NCI-H1092 treated with DMSO at 0.1 percent for 48 hours (cell line): ENCODE measurements at regions not wholly inside any gene's neighbourhood (a gene's known extent, or its start where the extent isn't known, plus 50 kb on each side); places are given as distances from the start of the nearest gene placed in this dataset.
"Not testable (repeated sequence)": the region's sequence is repeated elsewhere in the genome, so short reads cannot be mapped to it uniquely, and the experiment has no call there.

Experiments used
- DNase-seq: peaks from one replicate; lab custom pipeline; 2025; lab: John Stamatoyannopoulos, UW

- no peak for DNase-seq
Observed at GRCh38 chr3:193905541-193906396, 230.2 kb upstream of the HES1 start.

DNA sequence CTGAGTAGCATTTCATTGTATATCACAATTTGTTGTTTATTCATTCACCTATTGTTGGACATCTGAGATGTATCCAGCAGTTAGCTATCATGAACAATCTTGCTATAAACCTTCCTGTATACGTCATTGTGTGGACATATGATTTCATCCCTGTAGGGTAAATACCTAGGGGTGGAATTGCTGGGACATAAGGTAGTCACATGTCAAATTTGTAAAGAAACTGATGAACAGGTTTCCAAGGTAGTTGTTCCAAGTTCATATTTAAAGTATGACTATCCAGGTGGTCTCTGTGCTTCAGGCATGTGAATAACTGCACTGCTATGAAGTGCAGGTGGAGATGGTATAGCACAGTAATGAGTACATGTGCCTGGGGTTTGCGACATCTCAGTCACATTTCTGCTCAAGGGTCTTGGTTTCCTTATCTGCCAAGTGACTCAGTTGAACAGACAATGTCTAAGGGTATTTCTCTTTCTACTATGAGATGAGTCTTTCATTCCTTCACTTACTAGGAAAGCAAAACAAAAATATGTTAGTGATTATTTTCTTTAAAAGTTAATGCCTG, 229.0 kb upstream of the HES1 start:
- DNase-seq = no peak

GRCh38 chr3:193908181-193908744, 227.7 kb upstream of the HES1 start:
- DNase-seq = no peak

GRCh38 chr3:193909387-193909786, 226.6 kb upstream of the HES1 start:
- DNase-seq = no peak

GRCh38 chr3:193910310-193910709, 225.6 kb upstream of the HES1 start:
- no peak for DNase-seq

DNA sequence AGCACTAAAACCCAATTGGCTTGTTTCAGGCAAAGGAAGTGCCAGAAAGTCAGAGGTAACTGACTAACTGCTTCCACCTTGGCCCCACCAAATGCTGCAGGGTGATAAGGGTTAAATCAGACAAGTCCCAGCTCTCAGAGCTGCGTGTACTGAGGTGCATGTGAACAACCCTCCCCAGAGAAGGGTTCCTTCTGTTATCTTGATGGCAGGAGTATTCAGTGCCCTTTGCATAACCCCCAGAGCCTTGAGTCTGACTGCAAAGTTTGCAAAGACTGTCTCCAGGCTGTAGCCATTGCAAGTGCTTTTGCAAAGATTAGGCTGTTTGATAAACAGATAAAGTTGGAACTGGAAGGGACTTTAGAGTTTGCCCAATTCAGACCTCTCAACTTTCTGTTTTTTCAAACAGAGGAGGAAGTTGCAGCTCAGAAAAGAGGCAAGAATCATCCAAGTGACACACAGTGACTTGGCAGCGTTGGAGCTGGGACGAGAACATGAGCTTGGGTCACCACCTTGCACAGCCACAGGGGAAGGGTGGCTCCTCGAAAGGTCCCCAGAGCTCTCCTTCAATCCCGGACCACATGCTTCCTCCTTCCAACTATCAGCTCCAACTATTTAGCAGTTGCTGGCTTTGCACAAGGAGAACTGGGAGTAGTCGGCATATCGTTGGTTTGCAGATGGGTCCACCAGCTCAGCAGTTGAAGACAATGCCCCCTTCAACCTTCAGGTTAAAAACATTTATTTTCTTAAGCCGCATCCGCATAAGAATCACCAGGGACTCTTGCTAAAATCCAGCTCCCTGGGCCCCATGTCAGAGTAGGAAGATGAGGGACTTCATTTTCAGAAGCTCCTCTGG, 224.8 kb upstream of the HES1 start:
- no peak for DNase-seq

- no peak for DNase-seq
Observed at GRCh38 chr3:193911784-193912340, 224.1 kb upstream of the HES1 start.

DNA sequence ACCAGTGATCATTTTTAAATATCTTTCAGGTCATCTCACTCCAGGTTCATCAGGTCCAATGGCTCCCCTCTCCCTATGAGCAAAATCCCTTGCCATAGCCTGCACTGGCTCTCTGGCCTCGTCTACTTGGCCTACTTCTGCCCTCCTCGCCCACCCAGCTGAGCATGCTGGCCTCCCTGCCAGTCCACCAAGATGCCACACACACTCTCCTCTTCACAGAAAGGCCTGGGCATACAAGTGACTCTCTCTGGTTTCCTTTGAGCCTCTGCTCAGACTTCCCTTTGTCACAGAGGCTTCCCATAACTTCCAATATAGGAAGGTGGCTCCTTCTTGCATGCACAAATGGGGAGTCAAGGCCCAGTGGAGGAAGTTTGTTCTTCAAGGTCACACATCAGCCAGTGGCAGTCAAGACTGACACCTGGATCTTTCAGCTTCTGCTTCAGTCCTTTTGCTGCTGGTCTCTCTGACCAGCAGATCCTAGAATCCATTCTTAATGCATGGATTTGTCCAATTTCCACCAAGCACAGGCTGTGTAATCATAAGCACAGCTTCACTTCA, 223.2 kb upstream of the HES1 start:
- no peak for DNase-seq

DNA sequence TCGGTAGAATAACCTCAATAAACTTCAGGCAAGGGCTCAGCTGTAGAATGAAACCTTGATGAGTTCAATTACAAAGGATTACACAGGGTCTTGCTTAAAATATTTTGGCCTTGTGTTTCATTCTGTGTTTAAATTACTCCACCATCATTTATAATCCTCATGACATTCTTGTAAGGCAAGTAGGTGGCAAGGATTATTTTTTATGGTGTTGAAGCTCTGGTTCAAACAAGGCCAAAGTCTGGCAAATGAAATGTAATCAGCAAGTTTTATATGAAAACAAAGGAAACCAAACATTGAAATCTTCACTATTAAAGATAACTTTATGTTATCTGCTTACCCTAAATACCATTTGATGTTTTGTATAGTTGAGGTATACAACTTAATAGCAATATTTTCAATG, 221.3 kb upstream of the HES1 start:
- no peak for DNase-seq

GRCh38 chr3:193915099-193915498, 220.8 kb upstream of the HES1 start:
- no peak for DNase-seq

DNA sequence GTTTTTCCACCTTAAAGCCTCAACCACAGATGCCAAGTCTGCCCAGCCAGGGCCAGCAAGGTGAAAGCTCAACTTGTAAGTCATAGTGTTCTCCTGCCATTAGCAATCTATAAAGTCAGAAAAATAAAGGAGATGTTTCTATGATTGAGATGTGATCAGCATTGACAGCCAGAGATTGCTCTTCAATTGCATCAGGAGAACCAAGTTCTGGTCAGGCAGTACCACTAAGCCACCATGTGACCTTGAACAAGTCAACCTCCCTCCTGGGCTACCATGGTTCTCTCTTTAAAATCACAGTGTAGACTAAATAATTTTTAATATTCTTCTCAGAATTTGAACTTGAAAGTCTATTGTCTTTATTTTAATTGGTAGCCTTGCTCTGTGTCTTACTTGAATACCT, 220.3 kb upstream of the HES1 start:
- no peak for DNase-seq

- no peak for DNase-seq
Observed at GRCh38 chr3:193917158-193917557, 218.8 kb upstream of the HES1 start.

DNA sequence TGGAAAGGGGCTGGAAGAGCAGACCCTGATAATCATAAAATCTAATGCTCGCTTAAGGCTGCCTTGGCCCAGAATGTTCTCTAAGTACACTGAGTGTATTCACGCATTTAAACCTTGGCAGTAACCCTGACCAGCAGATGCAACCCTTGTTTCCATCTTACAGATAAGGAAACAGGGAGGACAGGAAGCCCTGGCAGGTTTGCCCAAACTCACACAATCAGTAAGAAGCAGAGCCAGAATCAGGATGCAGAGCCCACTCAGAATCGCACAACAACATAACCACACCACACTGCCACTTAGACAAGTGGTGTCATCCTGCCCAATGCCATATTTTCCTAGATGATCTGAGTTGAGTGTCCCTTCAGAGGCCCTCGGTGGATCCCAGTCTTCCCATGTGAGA, 214.5 kb upstream of the HES1 start:
- no peak for DNase-seq

- DNase-seq = no peak
Observed at GRCh38 chr3:193922034-193922774, 213.7 kb upstream of the HES1 start.

DNA sequence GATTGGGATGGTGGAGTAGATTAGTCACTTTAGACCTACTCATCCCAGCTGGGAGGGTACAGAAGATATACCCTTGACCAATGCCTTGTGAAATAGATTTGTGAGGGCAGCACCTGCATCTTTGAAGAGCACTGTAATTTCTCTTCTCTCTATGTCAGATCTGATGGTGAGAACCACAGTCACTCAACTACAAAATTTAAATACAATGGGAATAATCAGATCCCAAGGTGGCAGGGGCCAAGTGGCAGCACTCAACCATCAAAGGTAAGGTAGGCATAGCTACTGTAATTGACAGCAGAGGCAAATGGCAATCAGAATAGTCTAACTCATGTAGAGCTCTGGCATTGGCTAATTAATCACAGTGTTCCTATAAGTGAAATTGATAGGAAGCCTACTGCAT, 212.0 kb upstream of the HES1 start:
- not testable (repeated sequence) for DNase-seq

DNA sequence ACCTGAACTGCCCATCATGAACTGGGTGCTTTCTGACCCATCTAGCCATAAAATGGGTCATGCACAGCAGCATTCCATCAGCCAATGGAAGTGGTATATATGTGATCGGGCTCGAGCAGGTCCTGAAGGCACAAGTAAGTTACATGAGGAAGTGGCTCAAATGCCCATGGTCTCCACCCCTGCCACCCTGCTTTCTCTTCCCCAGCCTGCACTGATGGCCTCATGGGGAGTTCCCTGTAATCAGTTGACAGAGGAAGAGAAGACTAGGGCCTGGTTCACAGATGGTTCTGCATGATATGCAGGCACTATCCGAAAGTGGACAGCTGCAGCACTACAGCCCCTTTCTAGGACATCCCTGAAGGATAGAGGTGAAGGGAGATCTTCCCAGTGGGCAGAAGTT, 209.9 kb upstream of the HES1 start:
- DNase-seq = not testable (repeated sequence)

- not testable (repeated sequence) for DNase-seq
Observed at GRCh38 chr3:193927413-193928206, 208.3 kb upstream of the HES1 start.

- DNase-seq = no peak
Observed at GRCh38 chr3:193928354-193929209, 207.4 kb upstream of the HES1 start.

DNA sequence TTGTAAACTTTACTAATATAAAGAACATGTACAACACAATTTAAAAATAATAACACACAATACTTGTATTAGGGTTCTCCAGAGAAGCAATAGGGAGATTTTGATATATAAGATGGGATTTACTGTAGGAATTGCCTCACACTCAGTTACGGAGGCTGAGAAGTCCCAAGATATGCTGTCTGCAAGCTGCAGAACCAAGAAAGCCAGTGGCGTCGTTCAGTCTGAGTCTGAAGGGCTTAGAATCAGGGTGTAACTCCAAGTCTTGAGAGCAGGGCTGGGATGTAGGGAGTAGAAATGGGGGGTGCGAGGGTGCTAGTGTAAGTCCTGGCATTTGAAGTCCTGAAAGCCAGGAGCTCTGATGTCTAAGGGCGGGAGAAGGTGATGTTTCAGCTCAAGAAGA, 206.6 kb upstream of the HES1 start:
- no peak for DNase-seq
